Ecto neural progenitor cell (in vitro differentiated cells): ENCODE measurements at regions not wholly inside any gene's neighbourhood (a gene's known extent, or its start where the extent isn't known, plus 50 kb on each side); places are given as distances from the start of the nearest gene placed in this dataset.
"Not testable (repeated sequence)": the region's sequence is repeated elsewhere in the genome, so short reads cannot be mapped to it uniquely, and the experiment has no call there.

Source experiments
- DNase-seq: peaks from one replicate; pipeline ENCODE4 v3.0.0-alpha.2; 2018; ENCODE audit warnings: low spot score

- no peak for DNase-seq
These were observed 134.7 kb upstream of the FOXP2 start for GRCh38 chr7:114279901-114280300.

- no peak for DNase-seq
These were observed 141.4 kb upstream of the FOXP2 start for GRCh38 chr7:114273218-114273617.

GRCh38 chr7:114269714-114270113 lies 144.9 kb upstream of the FOXP2 start:
- no peak for DNase-seq

GRCh38 chr7:114267550-114267949 lies 147.1 kb upstream of the FOXP2 start:
- not testable (repeated sequence) for DNase-seq

GRCh38 chr7:114264023-114264422 lies 150.6 kb upstream of the FOXP2 start:
- no peak for DNase-seq

GRCh38 chr7:114263219-114263618 lies 151.4 kb upstream of the FOXP2 start:
- DNase-seq, result no peak

GRCh38 chr7:114255404-114255841 lies 159.2 kb upstream of the FOXP2 start:
- DNase-seq, result no peak

GRCh38 chr7:114243646-114244045 lies 171.0 kb upstream of the FOXP2 start:
- no peak for DNase-seq

GRCh38 chr7:114242992-114243507 lies 171.6 kb upstream of the FOXP2 start:
- DNase-seq, result no peak

GRCh38 chr7:114229246-114229645 lies 185.4 kb upstream of the FOXP2 start:
- DNase-seq, result no peak

- DNase-seq, result no peak
These were observed 188.8 kb upstream of the FOXP2 start for GRCh38 chr7:114225784-114226183.

- DNase-seq, result no peak
These were observed 196.3 kb upstream of the FOXP2 start for GRCh38 chr7:114218283-114218682.

- DNase-seq, result no peak
These were observed 197.4 kb upstream of the FOXP2 start for GRCh38 chr7:114217026-114217806.

- DNase-seq, result no peak
These were observed 200.1 kb upstream of the FOXP2 start for GRCh38 chr7:114214466-114214865.

- no peak for DNase-seq
These were observed 201.7 kb upstream of the FOXP2 start for GRCh38 chr7:114212721-114213429.

- DNase-seq, result no peak
These were observed 204.6 kb upstream of the FOXP2 start for GRCh38 chr7:114209968-114210367.

GRCh38 chr7:114206688-114207087 lies 207.9 kb upstream of the FOXP2 start:
- DNase-seq, result no peak

- DNase-seq, result no peak
These were observed 218.1 kb upstream of the FOXP2 start for GRCh38 chr7:114196517-114196916.

GRCh38 chr7:114190387-114190786 lies 224.2 kb upstream of the FOXP2 start:
- DNase-seq, result no peak

- DNase-seq, result no peak
These were observed 231.1 kb upstream of the FOXP2 start for GRCh38 chr7:114183311-114184088.

- no peak for DNase-seq
These were observed 231.8 kb upstream of the FOXP2 start for GRCh38 chr7:114182837-114183236.

GRCh38 chr7:114181280-114181679 lies 233.3 kb upstream of the FOXP2 start:
- DNase-seq, result no peak
